ENCODE measurements at regions not wholly inside any gene's neighbourhood (a gene's known extent, or its start where the extent isn't known, plus 50 kb on each side); places are given as distances from the start of the nearest gene placed in this dataset.
"Not testable (repeated sequence)": the region's sequence is repeated elsewhere in the genome, so short reads cannot be mapped to it uniquely, and the experiment has no call there.

DNA sequence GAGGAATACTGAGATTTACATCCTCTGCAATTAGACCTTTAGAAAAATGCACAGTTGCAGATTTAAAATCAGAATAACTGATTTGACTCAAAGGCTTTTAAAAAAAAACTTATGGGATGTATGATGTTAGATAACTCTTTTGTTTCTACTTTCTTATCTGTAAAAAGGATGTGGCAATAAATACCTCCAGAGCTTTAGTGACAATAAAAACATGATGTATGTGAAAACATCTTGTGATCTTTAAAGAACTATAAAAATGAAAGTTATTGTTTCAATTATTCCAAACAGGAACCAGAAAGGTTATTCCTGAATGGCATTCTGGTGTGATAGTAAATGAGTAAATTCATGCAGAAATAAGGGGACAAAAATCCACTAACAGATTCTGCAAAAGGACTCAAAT lies 2712.2 kb upstream of the PCDH20 start:
- TF ChIP-seq, protein P1, sequence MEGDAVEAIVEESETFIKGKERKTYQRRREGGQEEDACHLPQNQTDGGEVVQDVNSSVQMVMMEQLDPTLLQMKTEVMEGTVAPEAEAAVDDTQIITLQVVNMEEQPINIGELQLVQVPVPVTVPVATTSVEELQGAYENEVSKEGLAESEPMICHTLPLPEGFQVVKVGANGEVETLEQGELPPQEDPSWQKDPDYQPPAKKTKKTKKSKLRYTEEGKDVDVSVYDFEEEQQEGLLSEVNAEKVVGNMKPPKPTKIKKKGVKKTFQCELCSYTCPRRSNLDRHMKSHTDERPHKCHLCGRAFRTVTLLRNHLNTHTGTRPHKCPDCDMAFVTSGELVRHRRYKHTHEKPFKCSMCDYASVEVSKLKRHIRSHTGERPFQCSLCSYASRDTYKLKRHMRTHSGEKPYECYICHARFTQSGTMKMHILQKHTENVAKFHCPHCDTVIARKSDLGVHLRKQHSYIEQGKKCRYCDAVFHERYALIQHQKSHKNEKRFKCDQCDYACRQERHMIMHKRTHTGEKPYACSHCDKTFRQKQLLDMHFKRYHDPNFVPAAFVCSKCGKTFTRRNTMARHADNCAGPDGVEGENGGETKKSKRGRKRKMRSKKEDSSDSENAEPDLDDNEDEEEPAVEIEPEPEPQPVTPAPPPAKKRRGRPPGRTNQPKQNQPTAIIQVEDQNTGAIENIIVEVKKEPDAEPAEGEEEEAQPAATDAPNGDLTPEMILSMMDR (IDR thresholded peaks at IDR 0.05; ENCODE audit: insufficient read depth, low read depth, low read length, missing control alignments): no peak
- no peak overlapping the region for H3K4me3 ChIP-seq (ENCODE audit: low read depth, low read length)
- no peak for DNase-seq (ENCODE audit: low read depth)

DNA sequence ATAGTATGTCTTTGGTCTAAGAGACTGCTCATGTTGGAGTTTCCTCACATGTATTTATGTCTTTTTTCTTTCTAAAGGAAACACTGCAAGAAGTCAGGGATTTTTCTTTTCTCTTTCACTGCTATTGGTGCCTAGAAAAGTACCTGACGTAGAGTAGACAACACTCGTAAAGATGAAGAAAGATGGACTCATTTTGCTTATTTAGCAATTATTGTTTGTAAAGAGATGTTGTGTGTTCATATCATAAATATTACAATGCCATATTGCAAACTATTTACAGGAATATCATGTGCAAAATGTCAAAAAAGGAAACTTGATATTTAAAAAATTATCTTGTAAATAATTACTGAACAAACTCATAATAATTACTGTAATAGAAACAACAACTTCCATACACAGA lies 2711.5 kb upstream of the PCDH20 start:
- TF ChIP-seq, protein P1 (IDR thresholded peaks at IDR 0.05; ENCODE audit: insufficient read depth, low read depth, low read length, missing control alignments): no peak
- no peak overlapping the region for H3K4me3 ChIP-seq (ENCODE audit: low read depth, low read length)
- no peak for DNase-seq (ENCODE audit: low read depth)

DNA sequence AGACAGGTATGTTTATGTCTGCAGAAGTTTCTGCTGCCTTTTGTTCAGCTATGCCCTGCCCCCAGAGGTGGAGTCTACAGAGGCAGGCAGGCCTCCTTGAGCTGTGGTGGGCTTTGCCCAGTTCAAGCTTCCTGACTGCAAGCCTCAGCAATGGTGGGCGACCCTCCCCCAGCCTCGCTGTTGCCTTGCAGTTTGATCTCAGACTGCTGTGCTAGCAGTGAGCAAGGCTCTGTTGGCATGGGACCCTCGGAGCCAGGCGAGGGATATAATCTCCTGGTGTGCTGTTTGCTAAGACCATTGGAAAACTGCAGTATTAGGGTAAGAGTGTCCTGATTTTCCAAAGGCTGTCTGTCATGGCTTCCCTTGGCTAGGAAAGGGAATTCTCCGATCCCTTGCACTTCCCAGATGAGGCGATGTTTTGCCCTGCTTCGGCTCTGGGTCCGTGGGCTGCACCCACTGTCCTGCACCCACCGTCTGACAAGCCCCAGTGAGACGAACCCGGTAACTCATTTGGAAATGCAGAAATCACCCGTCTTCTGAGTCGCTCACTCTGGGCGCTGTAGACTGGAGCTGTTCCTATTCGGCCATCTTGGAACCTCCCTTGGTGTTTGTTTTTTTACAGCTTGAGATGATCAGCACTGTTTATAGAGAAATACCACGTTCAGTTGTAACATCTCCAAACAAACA lies 2705.5 kb upstream of the PCDH20 start:
- not testable (repeated sequence) for DNase-seq (ENCODE audit: low read depth); H3K4me3 ChIP-seq (ENCODE audit: low read depth, low read length)

DNA sequence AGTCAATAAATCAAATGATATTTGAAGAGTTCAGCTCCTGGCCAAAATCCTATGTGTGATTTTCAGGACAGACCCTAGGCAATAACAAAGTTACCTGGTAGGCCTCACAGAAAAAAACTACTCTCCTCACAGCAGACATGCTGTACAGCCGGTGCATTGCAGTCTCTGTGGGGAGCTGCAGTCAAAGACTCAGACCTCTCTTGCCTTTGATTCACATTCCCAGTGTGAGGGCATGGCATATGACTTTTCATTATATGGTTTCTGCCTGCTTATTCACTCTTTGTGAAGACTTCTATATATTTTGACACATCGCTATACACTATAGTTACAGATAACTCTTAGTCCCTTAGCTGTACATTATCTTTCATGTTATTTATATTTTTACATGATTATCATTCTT lies 2684.3 kb upstream of the PCDH20 start:
- DNase-seq (ENCODE audit: low read depth): no peak
- TF ChIP-seq, protein P1 (IDR thresholded peaks at IDR 0.05; ENCODE audit: insufficient read depth, low read depth, low read length, missing control alignments): no peak
- no peak overlapping the region for H3K4me3 ChIP-seq (ENCODE audit: low read depth, low read length)

DNA sequence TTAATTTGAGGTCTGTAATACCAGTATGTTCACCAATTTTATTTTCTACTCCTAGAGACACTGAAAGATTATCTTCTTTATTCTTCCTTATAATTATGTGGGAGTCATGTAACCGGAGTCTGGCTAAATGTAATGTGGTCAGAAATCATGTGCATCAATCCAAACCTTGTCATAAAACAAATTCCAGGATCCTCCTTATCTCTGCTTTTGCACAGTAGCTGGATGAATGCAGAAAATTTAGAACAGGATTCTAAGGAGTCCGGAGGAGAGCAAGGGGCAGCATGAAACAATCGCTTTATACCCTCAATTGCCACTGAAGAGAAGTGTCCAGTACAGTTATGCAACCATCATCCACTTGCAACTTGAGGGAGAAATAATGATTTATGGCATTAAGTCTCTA lies 2674.7 kb upstream of the PCDH20 start:
- TF ChIP-seq, protein P1 (IDR thresholded peaks at IDR 0.05; ENCODE audit: insufficient read depth, low read depth, low read length, missing control alignments): no peak
- no peak for DNase-seq (ENCODE audit: low read depth)
- H3K4me3 ChIP-seq (ENCODE audit: low read depth, low read length): no peak overlapping the region

DNA sequence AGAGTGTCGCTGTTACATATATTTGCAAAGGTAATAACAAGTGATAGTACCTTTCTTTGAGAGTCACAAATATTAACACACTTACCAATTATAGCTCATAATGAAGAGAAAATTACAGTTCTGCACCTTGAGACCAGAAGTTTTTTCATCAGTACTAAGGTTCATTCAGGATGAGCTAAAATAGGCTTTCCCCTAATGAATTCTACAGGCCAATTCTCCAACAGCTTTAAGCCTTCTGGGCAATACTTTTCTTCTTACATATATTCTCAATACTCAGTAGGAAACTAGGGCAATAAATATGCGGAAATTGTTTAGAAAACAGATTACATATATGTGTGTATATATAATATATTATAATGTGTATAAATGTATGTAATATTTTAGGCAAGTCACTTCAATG lies 2672.8 kb upstream of the PCDH20 start:
- no peak overlapping the region for H3K4me3 ChIP-seq (ENCODE audit: low read depth, low read length)
- TF ChIP-seq, protein P1 (IDR thresholded peaks at IDR 0.05; ENCODE audit: insufficient read depth, low read depth, low read length, missing control alignments): no peak
- DNase-seq (ENCODE audit: low read depth): no peak

DNA sequence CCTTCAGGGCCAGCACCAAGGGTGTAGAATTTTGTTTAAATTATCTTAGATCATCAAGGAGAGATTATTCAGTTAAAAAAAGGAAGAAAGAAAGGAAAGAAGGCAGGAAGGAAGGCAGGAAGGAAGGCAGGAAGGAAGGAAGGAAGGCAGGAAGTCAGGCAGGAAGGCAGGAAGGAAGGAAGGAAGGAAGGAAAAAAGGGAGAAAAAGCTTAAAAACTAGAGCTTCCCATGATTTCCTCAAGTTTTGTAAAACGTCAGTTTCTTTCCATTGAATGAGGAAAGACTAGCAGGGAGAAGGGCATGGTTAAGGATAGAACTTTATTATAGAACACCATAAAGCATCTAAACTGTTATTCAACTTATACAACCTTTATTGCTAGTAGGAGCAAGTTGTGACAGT lies 2672.0 kb upstream of the PCDH20 start:
- H3K4me3 ChIP-seq (ENCODE audit: low read depth, low read length): no peak overlapping the region
- no peak for DNase-seq (ENCODE audit: low read depth)
- TF ChIP-seq, protein P1 (IDR thresholded peaks at IDR 0.05; ENCODE audit: insufficient read depth, low read depth, low read length, missing control alignments): no peak
